LNCAP (cell line): ENCODE measurements at regions not wholly inside any gene's neighbourhood (a gene's known extent, or its start where the extent isn't known, plus 50 kb on each side); places are given as distances from the start of the nearest gene placed in this dataset.

Source experiments
- TF ChIP-seq, protein P1 (sequence below): fragments of 450-650 bp; IDR thresholded peaks from 2 replicates; pipeline ENCODE4 v1.5.1; 2017; ENCODE audit warnings: mild to moderate bottlenecking

GRCh38 chr7:41617987-41618386 lies 84.9 kb downstream of the INHBA start:
- TF ChIP-seq, protein P1, sequence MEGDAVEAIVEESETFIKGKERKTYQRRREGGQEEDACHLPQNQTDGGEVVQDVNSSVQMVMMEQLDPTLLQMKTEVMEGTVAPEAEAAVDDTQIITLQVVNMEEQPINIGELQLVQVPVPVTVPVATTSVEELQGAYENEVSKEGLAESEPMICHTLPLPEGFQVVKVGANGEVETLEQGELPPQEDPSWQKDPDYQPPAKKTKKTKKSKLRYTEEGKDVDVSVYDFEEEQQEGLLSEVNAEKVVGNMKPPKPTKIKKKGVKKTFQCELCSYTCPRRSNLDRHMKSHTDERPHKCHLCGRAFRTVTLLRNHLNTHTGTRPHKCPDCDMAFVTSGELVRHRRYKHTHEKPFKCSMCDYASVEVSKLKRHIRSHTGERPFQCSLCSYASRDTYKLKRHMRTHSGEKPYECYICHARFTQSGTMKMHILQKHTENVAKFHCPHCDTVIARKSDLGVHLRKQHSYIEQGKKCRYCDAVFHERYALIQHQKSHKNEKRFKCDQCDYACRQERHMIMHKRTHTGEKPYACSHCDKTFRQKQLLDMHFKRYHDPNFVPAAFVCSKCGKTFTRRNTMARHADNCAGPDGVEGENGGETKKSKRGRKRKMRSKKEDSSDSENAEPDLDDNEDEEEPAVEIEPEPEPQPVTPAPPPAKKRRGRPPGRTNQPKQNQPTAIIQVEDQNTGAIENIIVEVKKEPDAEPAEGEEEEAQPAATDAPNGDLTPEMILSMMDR: no peak

- TF ChIP-seq, protein P1: no peak
Observed at GRCh38 chr7:41612798-41613197, 90.1 kb downstream of the INHBA start.

GRCh38 chr7:41612386-41612785 lies 90.5 kb downstream of the INHBA start:
- TF ChIP-seq, protein P1: no peak

DNA sequence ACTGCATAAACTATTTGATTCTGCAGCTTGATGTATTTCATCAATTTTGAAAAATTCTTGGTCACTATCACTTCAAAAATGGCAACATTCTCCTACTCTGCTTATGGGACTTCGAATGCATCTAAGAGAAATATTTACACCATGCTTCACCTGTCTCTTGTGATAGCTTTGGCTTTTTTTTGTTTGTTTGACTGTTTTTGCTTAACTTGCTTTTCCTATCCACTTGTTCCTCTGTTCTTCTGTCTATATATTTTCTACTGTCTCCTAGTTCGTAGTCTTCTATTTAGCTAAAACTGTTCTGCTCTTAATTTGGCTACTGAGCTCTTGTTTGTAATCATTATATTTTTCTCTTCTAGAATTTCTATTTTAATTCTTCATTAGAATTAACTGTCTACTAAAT lies 94.4 kb downstream of the INHBA start:
- TF ChIP-seq, protein P1: no peak

DNA sequence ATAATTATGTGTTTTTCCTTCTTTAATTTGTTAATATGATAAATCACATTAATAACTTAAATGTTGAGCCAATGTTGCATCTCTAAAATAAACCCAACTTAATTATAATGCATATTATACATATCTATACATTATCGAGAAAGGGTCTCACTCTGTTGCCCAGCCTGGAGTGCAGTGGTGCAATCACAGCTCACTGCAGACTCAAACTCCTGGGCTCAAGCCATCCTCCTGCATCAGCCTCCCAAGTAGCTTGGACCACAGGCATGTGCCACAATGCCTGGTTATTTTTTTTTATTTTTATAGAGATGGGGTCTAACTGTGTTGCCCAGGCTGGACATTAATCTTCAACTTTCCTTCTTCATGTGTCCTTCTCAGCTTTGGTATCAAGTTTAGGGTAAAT lies 98.9 kb downstream of the INHBA start:
- TF ChIP-seq, protein P1: no peak

DNA sequence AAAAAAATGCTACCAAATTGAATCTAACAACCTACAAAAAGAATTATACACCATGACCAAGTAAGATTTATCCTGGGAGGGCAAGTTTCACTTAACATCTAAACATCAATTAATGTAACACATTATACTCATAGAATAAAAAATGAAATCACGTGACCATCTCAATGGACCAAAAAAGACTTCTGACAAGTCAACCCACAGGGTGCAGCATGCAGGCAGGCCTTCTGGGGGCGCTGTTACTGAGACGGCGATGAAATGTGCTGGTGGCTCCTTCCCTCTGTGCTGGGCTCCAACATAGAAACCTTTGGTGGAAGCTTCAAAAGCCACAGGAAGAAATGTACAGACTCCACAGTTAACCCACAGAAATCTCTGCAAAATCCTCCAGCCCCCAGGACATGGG lies 103.1 kb downstream of the INHBA start:
- TF ChIP-seq, protein P1: no peak

DNA sequence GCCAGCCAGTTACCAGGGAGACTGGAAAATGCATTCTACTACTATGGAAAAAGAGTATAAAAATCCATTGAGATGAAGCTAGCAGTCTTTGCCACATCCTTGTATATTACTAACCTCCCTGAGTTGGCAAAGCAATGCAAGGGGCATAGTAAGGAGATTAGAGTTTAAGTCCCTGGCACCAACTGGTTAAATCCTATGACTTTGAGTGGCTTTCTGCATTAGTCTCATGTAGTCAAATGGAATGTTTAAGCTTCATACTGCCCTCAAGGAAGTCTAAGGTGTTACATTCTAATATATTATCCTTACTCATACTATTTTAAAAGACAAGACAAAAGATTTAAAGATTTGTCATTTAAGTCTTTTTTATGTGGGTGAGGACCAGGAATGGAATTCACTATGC lies 110.1 kb downstream of the INHBA start:
- TF ChIP-seq, protein P1: no peak

DNA sequence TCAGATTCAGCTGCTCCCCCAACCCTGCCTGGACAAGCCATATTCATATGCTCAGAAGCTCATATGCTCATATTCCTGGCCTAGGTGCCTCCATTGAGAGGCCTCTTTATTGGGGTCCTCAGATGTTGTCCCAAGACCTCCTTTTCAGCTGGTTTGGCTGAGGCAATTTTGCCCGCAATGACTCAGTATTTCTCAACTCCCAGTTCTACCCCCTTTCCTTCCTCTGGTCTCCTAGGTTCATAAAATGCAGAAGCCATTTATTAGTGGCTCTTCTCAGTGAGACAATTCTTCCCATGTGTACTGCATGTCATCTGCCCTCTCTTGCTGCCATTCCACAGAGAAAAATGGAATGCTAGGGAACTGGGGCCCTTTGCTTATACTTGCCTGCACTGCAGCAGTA lies 110.7 kb downstream of the INHBA start:
- TF ChIP-seq, protein P1: no peak
